H1 (cell line): ENCODE measurements at regions not wholly inside any gene's neighbourhood (a gene's known extent, or its start where the extent isn't known, plus 50 kb on each side); places are given as distances from the start of the nearest gene placed in this dataset.

ENCODE experiments used
- CTCF ChIA-PET: fragments of 300-600 bp; sonication (Branson Sonifier 250); formaldehyde crosslinking; loops from one replicate; lab custom pipeline; 2021; ENCODE audit not compliant: partially characterized antibody; lab: Charles Lee
- POLR2A ChIA-PET: fragments of 300-600 bp; sonication (Branson Sonifier 250); formaldehyde crosslinking; loops from one replicate; lab custom pipeline; 2021; ENCODE audit warnings: inconsistent platforms; ENCODE audit not compliant: partially characterized antibody; lab: Charles Lee
- DNase-seq, 2 experiments: peaks; one replicate each; pipeline versions ENCODE4 v3.0.0 to v3.0.0-alpha.2; 2010 to 2022; ENCODE audit warnings: low spot score in 2 of 2, low read depth in 1 of 2, mixed read lengths in 1 of 2
- FAIRE-seq: peaks from 2 replicates; lab custom pipeline; 2011; peaks lifted over from hg19 to GRCh38; lab: Jason Lieb, UNC
- H2AFZ ChIP-seq: 2 replicates; pipeline ENCODE4 v1.8.1; 2012; ENCODE audit warnings: low read length, inconsistent platforms
- H2AK5ac ChIP-seq: 2 replicates; pipeline ENCODE4 v1.6.1; 2013; ENCODE audit warnings: low read depth, low read length
- H2BK120ac ChIP-seq: replicated peaks from 2 replicates; pipeline ENCODE3; 2013; ENCODE audit warnings: low read depth, low read length, inconsistent platforms
- H2BK12ac ChIP-seq: 2 replicates; pipeline ENCODE4 v1.6.1; 2013; ENCODE audit warnings: low read depth, low read length
- H2BK15ac ChIP-seq: 2 replicates; pipeline ENCODE4 v1.6.1; 2013; ENCODE audit warnings: low read length
- H2BK20ac ChIP-seq: 2 replicates; pipeline ENCODE4 v1.6.1; 2013; ENCODE audit warnings: low read length
- H2BK5ac ChIP-seq: 2 replicates; pipeline ENCODE4 v1.6.1; 2013; ENCODE audit warnings: low read depth, low read length
- H3K14ac ChIP-seq: 2 replicates; pipeline ENCODE4 v1.6.1; 2013; ENCODE audit warnings: inconsistent platforms; ENCODE audit not compliant: insufficient read length
- H3K18ac ChIP-seq: 2 replicates; pipeline ENCODE4 v1.6.1; 2013; ENCODE audit warnings: low read length; ENCODE audit errors: extremely low read depth
- H3K23ac ChIP-seq: 2 replicates; pipeline ENCODE4 v1.6.1; 2013; ENCODE audit warnings: inconsistent platforms; ENCODE audit not compliant: insufficient read length
- H3K23me2 ChIP-seq: 2 replicates; pipeline ENCODE4 v1.6.1; 2013; ENCODE audit warnings: low read depth, low read length
- H3K27ac ChIP-seq: 2 replicates; pipeline ENCODE4 v1.6.1; 2011; ENCODE audit warnings: low read depth, low read length, inconsistent platforms
- H3K27me3 ChIP-seq, 4 experiments: replicated peaks in 1 of 4; 1 replicate in 1 of 4; 2 replicates in 3 of 4; pipeline versions ENCODE4 v1.6.1 to v1.8.1; 2011 to 2013; ENCODE audit warnings: low read length in 3 of 4, mild to moderate bottlenecking in 3 of 4, inconsistent platforms in 2 of 4, mixed read lengths in 2 of 4, moderate library complexity in 1 of 4; ENCODE audit not compliant: control insufficient read depth in 3 of 4, insufficient read depth in 3 of 4; ENCODE audit errors: extremely low read depth in 1 of 4
- H3K36me3 ChIP-seq, 4 experiments: 2 replicates each; pipeline versions ENCODE4 v1.6.1 to v1.8.1; 2011 to 2013; ENCODE audit warnings: mild to moderate bottlenecking in 4 of 4, low read length in 3 of 4, moderate library complexity in 2 of 4, control low read depth in 1 of 4, inconsistent platforms in 1 of 4; ENCODE audit not compliant: insufficient read depth in 4 of 4, control insufficient read depth in 2 of 4
- H3K4ac ChIP-seq: replicated peaks from 2 replicates; pipeline ENCODE3; 2013; ENCODE audit warnings: low read length, low read depth, mixed read lengths, inconsistent platforms; ENCODE audit not compliant: insufficient read length
- H3K4me1 ChIP-seq, 4 experiments: replicated peaks in 1 of 4; 1 replicate in 1 of 4; 2 replicates in 3 of 4; pipeline versions ENCODE4 v1.6.1 to v1.8.1; 2011 to 2013; ENCODE audit warnings: low read length in 3 of 4, inconsistent platforms in 2 of 4, mixed read lengths in 1 of 4; ENCODE audit not compliant: insufficient read depth in 4 of 4, control insufficient read depth in 3 of 4
- H3K4me2 ChIP-seq, 2 experiments: 2 replicates each; pipeline versions ENCODE4 v1.6.1 to v1.8.1; 2011 to 2013; ENCODE audit warnings: low read depth in 2 of 2, low read length in 2 of 2, control low read depth in 1 of 2, inconsistent platforms in 1 of 2, mild to moderate bottlenecking in 1 of 2; ENCODE audit not compliant: insufficient read depth in 1 of 2
- H3K4me3 ChIP-seq, 4 experiments: fragments of 200-600, 300-600 bp in 1 of 4; sonication (generic), shearing (Covaris generic), sonication (Bioruptor Twin) in 1 of 4; 2 replicates each; pipeline versions ENCODE4 v1.5.1 to v1.8.1; 2011 to 2016; ENCODE audit warnings: low read length in 4 of 4, low read depth in 3 of 4, control low read depth in 2 of 4, inconsistent platforms in 2 of 4, mild to moderate bottlenecking in 2 of 4, mixed read lengths in 1 of 4, moderate library complexity in 1 of 4; ENCODE audit not compliant: insufficient read depth in 2 of 4; ENCODE audit errors: extremely low read depth in 1 of 4
- H3K56ac ChIP-seq: replicated peaks from 2 replicates; pipeline ENCODE3; 2013; ENCODE audit warnings: low read depth, mild to moderate bottlenecking, mixed read lengths, low read length, inconsistent platforms; ENCODE audit not compliant: insufficient read length
- H3K79me1 ChIP-seq: 2 replicates; pipeline ENCODE4 v1.6.1; 2013; ENCODE audit warnings: low read depth, low read length, control low read depth
- H3K79me2 ChIP-seq, 2 experiments: 2 replicates each; pipeline versions ENCODE4 v1.6.1 to v1.8.1; 2012 to 2013; ENCODE audit warnings: low read length in 2 of 2, mild to moderate bottlenecking in 2 of 2, inconsistent platforms in 1 of 2; ENCODE audit not compliant: insufficient read depth in 2 of 2, control insufficient read depth in 1 of 2
- H3K9ac ChIP-seq, 4 experiments: replicated peaks in 1 of 4; 1 replicate in 1 of 4; 2 replicates in 3 of 4; pipeline versions ENCODE4 v1.6.1 to v1.8.1; 2011 to 2013; ENCODE audit warnings: low read depth in 3 of 4, low read length in 3 of 4, control low read depth in 2 of 4, mild to moderate bottlenecking in 2 of 4, moderate library complexity in 2 of 4, inconsistent platforms in 1 of 4; ENCODE audit errors: extremely low read depth in 1 of 4
- H3K9me3 ChIP-seq, 2 experiments: 2 replicates each; pipeline versions ENCODE4 v1.6.1 to v1.8.1; 2012 to 2013; ENCODE audit warnings: mild to moderate bottlenecking in 2 of 2, moderate library complexity in 2 of 2, control low read depth in 1 of 2, inconsistent platforms in 1 of 2, low read depth in 1 of 2, low read length in 1 of 2, mixed read lengths in 1 of 2; ENCODE audit not compliant: insufficient read depth in 2 of 2
- H4K20me1 ChIP-seq, 2 experiments: replicated peaks in 1 of 2; 2 replicates each; pipeline versions ENCODE3 to v1.8.1; 2011 to 2013; ENCODE audit warnings: inconsistent platforms in 2 of 2, low read length in 2 of 2, mild to moderate bottlenecking in 1 of 2; ENCODE audit not compliant: insufficient read depth in 2 of 2, control insufficient read depth in 1 of 2
- H4K5ac ChIP-seq: 2 replicates; pipeline ENCODE4 v1.6.1; 2013; ENCODE audit warnings: low read length, low read depth, mixed read lengths, inconsistent platforms; ENCODE audit not compliant: insufficient read length
- H4K8ac ChIP-seq: 2 replicates; pipeline ENCODE4 v1.8.0; 2013; ENCODE audit warnings: mild to moderate bottlenecking, moderate library complexity, low read length, inconsistent platforms; ENCODE audit not compliant: insufficient read depth; ENCODE audit errors: extremely low read depth
- H4K91ac ChIP-seq: replicated peaks from 2 replicates; pipeline ENCODE3; 2013; ENCODE audit warnings: low read length, mixed read lengths, inconsistent platforms; ENCODE audit not compliant: insufficient read length
- ASH2L ChIP-seq: fragments of 200-600, 300-600 bp; sonication (generic); IDR thresholded peaks from one replicate; pipeline ENCODE4 v1.7.1; 2017; ENCODE audit warnings: low read length
- BACH1 ChIP-seq: IDR thresholded peaks from 2 replicates; pipeline ENCODE4 v1.6.1; 2012; ENCODE audit warnings: low read length, improper control_type of control experiment
- CTCF ChIP-seq, 3 experiments: IDR thresholded peaks; 1 replicate in 2 of 3; 2 replicates in 1 of 3; pipeline versions ENCODE4 v1.5.1 to v1.6.1; 2011; ENCODE audit warnings: low read length in 3 of 3, mild to moderate bottlenecking in 3 of 3, inconsistent platforms in 2 of 3, low read depth in 1 of 3, moderate library complexity in 1 of 3; ENCODE audit not compliant: insufficient read depth in 1 of 3; ENCODE audit errors: control extremely low read depth in 1 of 3
- JUND ChIP-seq: IDR thresholded peaks from 2 replicates; pipeline ENCODE4 v1.6.1; 2011; ENCODE audit warnings: mild to moderate bottlenecking, improper control_type of control experiment, low read length
- MAFK ChIP-seq: IDR thresholded peaks from 2 replicates; pipeline ENCODE4 v1.6.1; 2012; ENCODE audit warnings: low read depth, mild to moderate bottlenecking, improper control_type of control experiment, low read length
- NANOG ChIP-seq: IDR thresholded peaks from 2 replicates; pipeline ENCODE4 v1.6.1; 2011; ENCODE audit warnings: low read length, low read depth, mild to moderate bottlenecking, inconsistent platforms; ENCODE audit not compliant: insufficient read depth, poor library complexity, severe bottlenecking
- POLR2AphosphoS5 ChIP-seq: IDR thresholded peaks from 2 replicates; pipeline ENCODE4 v1.6.1; 2011; ENCODE audit warnings: low read depth, low read length
- RFX5 ChIP-seq: IDR thresholded peaks from 2 replicates; pipeline ENCODE4 v1.6.1; 2011; ENCODE audit warnings: low read depth, low read length, improper control_type of control experiment, borderline replicate concordance
- SP2 ChIP-seq: IDR thresholded peaks from 2 replicates; pipeline ENCODE4 v1.6.1; 2012; ENCODE audit warnings: mild to moderate bottlenecking, low read length, inconsistent platforms
- SP4 ChIP-seq: IDR thresholded peaks from 2 replicates; pipeline ENCODE4 v1.6.1; 2012; ENCODE audit warnings: low read length, inconsistent platforms
- TCF12 ChIP-seq: IDR thresholded peaks from 2 replicates; pipeline ENCODE4 v1.6.1; 2011; ENCODE audit warnings: low read depth, mild to moderate bottlenecking, low read length
- ZNF274 ChIP-seq: IDR thresholded peaks from 2 replicates; pipeline ENCODE4 v1.7.0; 2012; ENCODE audit warnings: low read length, borderline replicate concordance; ENCODE audit errors: extremely low read depth
- WGBS, 2 experiments: shearing (Covaris generic) in 1 of 2; methylation state at CpG; one replicate each; pipeline versions ENCODE4 v1.1.6 to v1.1.7; 2013 to 2015; ENCODE audit warnings: low lambda C conversion rate in 2 of 2, mixed read lengths in 2 of 2, inconsistent platforms in 1 of 2, low coverage in 1 of 2, missing lambda C conversion rate in 1 of 2; ENCODE audit not compliant: insufficient replicate concordance in 2 of 2, insufficient coverage in 1 of 2, insufficient read length in 1 of 2; ENCODE audit errors: extremely low coverage in 1 of 2, missing lambda C conversion rate in 1 of 2; 5-methylcytosine and 5-hydroxymethylcytosine counted together

- Histone ChIP-seq H4K8ac (no peak overlapping the region), H2BK12ac (no peak overlapping the region), H2BK120ac (no peak overlapping the region), H4K91ac (no peak overlapping the region), H3K4me3 (no peak overlapping the region), H3K27ac (no peak overlapping the region), H2BK5ac (no peak overlapping the region), H3K14ac (no peak overlapping the region), H4K20me1 (no peaks in the 10 kb centered on the region), H3K79me1 (no peaks in the 10 kb centered on the region), H3K79me2 (no peaks in the 10 kb centered on the region), H3K56ac (no peak overlapping the region), H2BK15ac (no peak overlapping the region), H3K27me3 (peaks cover 0 to 1% (median 0%) of the 10 kb centered on the region in 4 experiments; a peak in 1 of 7 replicates), H3K18ac (no peak overlapping the region)
- no peak for FAIRE-seq
- no peak for DNase-seq
- POLR2A ChIA-PET, result no interaction called here
- TF ChIP-seq TCF12, result no peak
- no peak for TF ChIP-seq RFX5
- no peak for TF ChIP-seq BACH1
- TF ChIP-seq JUND, result no peak
- TF ChIP-seq SP2, result no peak
- no peak for TF ChIP-seq NANOG
- no peak for TF ChIP-seq ZNF274
- no peak for TF ChIP-seq SP4
- no peak for TF ChIP-seq MAFK
- no peak for TF ChIP-seq ASH2L
- no peak for TF ChIP-seq POLR2AphosphoS5
- TF ChIP-seq CTCF (IDR thresholded peaks at IDR 0.05; ENCODE audit: control extremely low read depth in 1 of 3, insufficient read depth in 1 of 3, low read depth in 1 of 3, low read length in 3 of 3), result no peak
- TF ChIP-seq, all 59 proteins: peak for 0
- H3K4me2 ChIP-seq, result no peak overlapping the region
- H3K23me2 ChIP-seq, result no peaks in the 10 kb centered on the region
- H2AK5ac ChIP-seq, result no peak overlapping the region
- CTCF ChIA-PET, result no interaction called here
- WGBS, 2 experiments, result 100% methylated on average over 2 of the region's 2 CpGs; no CpG with 5 or more reads in 1 of the 2 experiments
- no peak overlapping the region for H3K9ac ChIP-seq
- no peak overlapping the region for H4K5ac ChIP-seq
- H3K23ac ChIP-seq, result no peak overlapping the region
- no peak overlapping the region for H2AFZ ChIP-seq
- no peak overlapping the region for H2BK20ac ChIP-seq
- H3K4ac ChIP-seq, result no peak overlapping the region
- no peaks in the 10 kb centered on the region for H3K4me1 ChIP-seq
- no peaks in the 10 kb centered on the region for H3K36me3 ChIP-seq
- no peaks in the 10 kb centered on the region for H3K9me3 ChIP-seq
These were observed 502.2 kb upstream of the PHF14 start for GRCh38 chr7:10471280-10472058.
